ENCODE measurements at regions not wholly inside any gene's neighbourhood (a gene's known extent, or its start where the extent isn't known, plus 50 kb on each side); places are given as distances from the start of the nearest gene placed in this dataset.
A peak's percentile ranks its signal among the peaks of the same experiment; 100 is the strongest.
"Not testable (repeated sequence)": the region's sequence is repeated elsewhere in the genome, so short reads cannot be mapped to it uniquely, and the experiment has no call there.

GRCh38 chr1:144140243-144140642, 168.5 kb upstream of the FAM72C start:
- H3K4me1 Mint-ChIP-seq; H3K9me3 Mint-ChIP-seq; DNase-seq; H3K4me3 Mint-ChIP-seq; H3K27ac Mint-ChIP-seq; H3K36me3 Mint-ChIP-seq (ENCODE audit: low read depth); ATAC-seq; H3K27me3 Mint-ChIP-seq: not testable (repeated sequence)

GRCh38 chr1:144105006-144105405, 133.2 kb upstream of the FAM72C start:
- ATAC-seq; H3K36me3 Mint-ChIP-seq (ENCODE audit: low read depth); H3K4me3 Mint-ChIP-seq; H3K27me3 Mint-ChIP-seq; H3K4me1 Mint-ChIP-seq; H3K27ac Mint-ChIP-seq; DNase-seq; H3K9me3 Mint-ChIP-seq: not testable (repeated sequence)

GRCh38 chr1:144104000-144104677, 132.4 kb upstream of the FAM72C start:
- not testable (repeated sequence) for H3K36me3 Mint-ChIP-seq (ENCODE audit: low read depth); H3K9me3 Mint-ChIP-seq; H3K27me3 Mint-ChIP-seq; H3K4me1 Mint-ChIP-seq; ATAC-seq; H3K4me3 Mint-ChIP-seq; H3K27ac Mint-ChIP-seq
- peak; percentile 23 for DNase-seq

- H3K4me3 Mint-ChIP-seq; H3K27me3 Mint-ChIP-seq; ATAC-seq; H3K36me3 Mint-ChIP-seq (ENCODE audit: low read depth); H3K9me3 Mint-ChIP-seq; H3K27ac Mint-ChIP-seq; H3K4me1 Mint-ChIP-seq: not testable (repeated sequence)
- peak; percentile 38 for DNase-seq
These were observed 131.5 kb upstream of the FAM72C start for GRCh38 chr1:144103156-144103880.

- H3K27me3 Mint-ChIP-seq; H3K4me1 Mint-ChIP-seq; ATAC-seq; H3K36me3 Mint-ChIP-seq (ENCODE audit: low read depth); H3K4me3 Mint-ChIP-seq; H3K9me3 Mint-ChIP-seq; H3K27ac Mint-ChIP-seq: not testable (repeated sequence)
- DNase-seq, result peak; percentile 3
These were observed 130.4 kb upstream of the FAM72C start for GRCh38 chr1:144102046-144102745.

GRCh38 chr1:144101397-144102045, 129.7 kb upstream of the FAM72C start:
- ATAC-seq (no peak), DNase-seq (no peak)
- no peak overlapping the region for H3K27ac Mint-ChIP-seq
- H3K36me3 Mint-ChIP-seq (ENCODE audit: low read depth), result no peaks in the 10 kb centered on the region
- H3K27me3 Mint-ChIP-seq, result no peaks in the 10 kb centered on the region
- H3K4me1 Mint-ChIP-seq, result no peaks in the 10 kb centered on the region
- H3K4me3 Mint-ChIP-seq, result no peak overlapping the region
- H3K9me3 Mint-ChIP-seq, result no peaks in the 10 kb centered on the region

GRCh38 chr1:144077167-144077841, 105.5 kb upstream of the FAM72C start:
- ATAC-seq; H3K9me3 Mint-ChIP-seq; H3K27me3 Mint-ChIP-seq; H3K27ac Mint-ChIP-seq; DNase-seq; H3K4me3 Mint-ChIP-seq; H3K4me1 Mint-ChIP-seq; H3K36me3 Mint-ChIP-seq (ENCODE audit: low read depth): not testable (repeated sequence)

GRCh38 chr1:144076646-144077045, 104.9 kb upstream of the FAM72C start:
- not testable (repeated sequence) for H3K9me3 Mint-ChIP-seq; ATAC-seq; H3K36me3 Mint-ChIP-seq (ENCODE audit: low read depth); H3K27ac Mint-ChIP-seq; DNase-seq; H3K4me3 Mint-ChIP-seq; H3K27me3 Mint-ChIP-seq; H3K4me1 Mint-ChIP-seq

- H3K36me3 Mint-ChIP-seq (ENCODE audit: low read depth); H3K4me3 Mint-ChIP-seq; H3K9me3 Mint-ChIP-seq; H3K4me1 Mint-ChIP-seq; H3K27me3 Mint-ChIP-seq; H3K27ac Mint-ChIP-seq; DNase-seq: not testable (repeated sequence)
- peak; percentile 69 for ATAC-seq
These were observed 98.7 kb upstream of the FAM72C start for GRCh38 chr1:144070394-144071053.

GRCh38 chr1:144067042-144067441, 95.3 kb upstream of the FAM72C start:
- H3K4me1 Mint-ChIP-seq; H3K27ac Mint-ChIP-seq; ATAC-seq; H3K27me3 Mint-ChIP-seq; H3K36me3 Mint-ChIP-seq (ENCODE audit: low read depth); DNase-seq; H3K9me3 Mint-ChIP-seq; H3K4me3 Mint-ChIP-seq: not testable (repeated sequence)

GRCh38 chr1:144066071-144066813, 94.5 kb upstream of the FAM72C start:
- H3K27ac Mint-ChIP-seq; H3K36me3 Mint-ChIP-seq (ENCODE audit: low read depth); DNase-seq; H3K4me1 Mint-ChIP-seq; H3K9me3 Mint-ChIP-seq; H3K27me3 Mint-ChIP-seq; ATAC-seq; H3K4me3 Mint-ChIP-seq: not testable (repeated sequence)

- not testable (repeated sequence) for H3K27ac Mint-ChIP-seq; H3K27me3 Mint-ChIP-seq; H3K9me3 Mint-ChIP-seq; H3K4me3 Mint-ChIP-seq; ATAC-seq; H3K4me1 Mint-ChIP-seq; H3K36me3 Mint-ChIP-seq (ENCODE audit: low read depth); DNase-seq
These were observed 93.7 kb upstream of the FAM72C start for GRCh38 chr1:144065299-144066060.

GRCh38 chr1:144049365-144049764, 77.6 kb upstream of the FAM72C start:
- H3K36me3 Mint-ChIP-seq (ENCODE audit: low read depth); ATAC-seq; DNase-seq; H3K27me3 Mint-ChIP-seq; H3K9me3 Mint-ChIP-seq; H3K27ac Mint-ChIP-seq; H3K4me3 Mint-ChIP-seq; H3K4me1 Mint-ChIP-seq: not testable (repeated sequence)
